ENCODE measurements at regions not wholly inside any gene's neighbourhood (a gene's known extent, or its start where the extent isn't known, plus 50 kb on each side); places are given as distances from the start of the nearest gene placed in this dataset.

DNA sequence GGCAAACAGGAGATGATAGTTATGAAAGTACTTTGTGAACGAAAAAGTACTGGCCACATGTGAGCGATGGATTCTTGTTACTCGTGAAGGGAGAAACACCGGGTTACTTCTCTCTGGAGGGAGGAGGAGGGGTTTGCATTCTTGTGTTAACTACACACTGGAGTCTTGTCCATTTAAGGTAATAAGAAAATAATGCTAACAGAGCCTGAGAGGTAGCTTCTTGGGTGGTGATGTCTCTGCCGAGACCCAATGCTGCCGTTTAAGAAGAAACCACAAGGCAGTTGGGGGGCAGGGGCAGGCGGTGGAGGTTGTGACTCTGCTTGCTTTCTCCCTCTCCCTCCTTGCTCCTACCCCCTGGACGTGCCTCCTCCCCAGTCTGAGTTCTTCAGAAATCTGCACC, 100.9 kb upstream of the ROPN1 start:
- no peaks in the 10 kb centered on the region for H3K4me1 ChIP-seq (ENCODE audit: insufficient read depth, low read length)
- no peak overlapping the region for H3K9ac ChIP-seq (ENCODE audit: low read length)
- H3K36me3 ChIP-seq (ENCODE audit: insufficient read depth, low read length), result no peaks in the 10 kb centered on the region
- H3K27me3 ChIP-seq (ENCODE audit: control insufficient read depth in 1 of 2, insufficient read depth in 2 of 2, low read length in 2 of 2), result no peaks in the 10 kb centered on the region
- H3K4me3 ChIP-seq (ENCODE audit: low read depth in 1 of 2, low read length in 2 of 2), result no peak overlapping the region
- H3K9me3 ChIP-seq (ENCODE audit: low read length), result no peaks in the 10 kb centered on the region
- no peak overlapping the region for H3K27ac ChIP-seq (ENCODE audit: low read depth, low read length)

DNA sequence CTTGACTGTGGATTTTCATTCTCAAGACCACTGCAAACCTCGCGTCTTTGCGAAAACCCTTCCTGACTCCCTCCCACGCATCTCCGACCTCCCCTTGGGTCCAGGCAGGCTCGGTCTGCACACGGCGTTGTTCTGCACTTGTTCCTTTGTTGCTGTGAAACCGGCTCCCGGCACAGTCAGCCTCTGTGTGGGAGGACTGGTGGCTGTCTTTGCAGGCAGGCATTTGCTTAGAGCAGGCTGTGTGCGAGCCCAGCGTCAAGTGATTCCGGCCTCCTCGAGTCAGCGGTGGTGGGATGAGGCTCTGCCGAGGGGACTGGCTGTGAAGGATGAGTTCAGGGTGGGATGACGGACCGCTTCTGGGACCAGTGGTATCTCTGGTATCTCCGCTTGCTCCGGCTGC, 102.6 kb upstream of the ROPN1 start:
- H3K27ac ChIP-seq (ENCODE audit: low read depth, low read length), result no peak overlapping the region
- H3K9ac ChIP-seq (ENCODE audit: low read length), result no peak overlapping the region
- no peak overlapping the region for H3K4me3 ChIP-seq (ENCODE audit: low read depth in 1 of 2, low read length in 2 of 2)
- no peaks in the 10 kb centered on the region for H3K27me3 ChIP-seq (ENCODE audit: control insufficient read depth in 1 of 2, insufficient read depth in 2 of 2, low read length in 2 of 2)
- H3K9me3 ChIP-seq (ENCODE audit: low read length), result no peaks in the 10 kb centered on the region
- H3K4me1 ChIP-seq (ENCODE audit: insufficient read depth, low read length), result no peaks in the 10 kb centered on the region
- no peaks in the 10 kb centered on the region for H3K36me3 ChIP-seq (ENCODE audit: insufficient read depth, low read length)

DNA sequence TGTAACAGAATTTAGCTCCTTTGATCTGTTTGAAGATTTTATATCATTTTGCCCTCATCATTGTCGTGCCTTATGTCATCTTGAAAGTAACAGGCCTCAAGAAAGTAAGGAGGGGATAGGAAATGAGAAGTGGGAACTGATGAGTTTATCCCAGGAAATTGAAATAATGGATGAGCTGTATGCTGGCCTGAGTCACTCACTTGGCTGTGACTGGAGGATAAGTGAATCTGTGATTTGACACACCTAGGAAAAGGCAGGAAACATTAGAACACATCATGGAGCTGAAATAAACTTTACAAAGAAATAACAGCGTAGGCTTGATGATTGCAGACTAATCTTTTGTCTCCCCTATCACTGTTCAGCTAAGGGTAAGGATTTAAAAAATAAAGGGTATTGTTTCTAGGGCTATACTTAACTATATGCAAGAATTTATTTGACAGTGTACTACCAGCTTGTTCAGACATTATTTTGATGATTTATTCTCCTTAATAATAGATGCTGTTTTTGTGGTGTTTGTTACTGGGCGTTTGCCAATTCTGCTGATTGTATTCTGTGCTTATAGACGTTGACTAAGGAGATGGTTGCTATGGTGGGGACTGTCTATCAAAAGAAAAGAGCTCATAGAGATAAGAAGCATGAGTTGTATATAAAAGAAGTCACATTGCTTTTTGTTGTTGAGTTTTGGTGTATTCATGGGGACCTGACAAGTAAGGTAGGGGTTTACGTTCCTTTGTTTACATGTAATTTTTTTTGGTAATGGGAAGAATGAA, 105.6 kb upstream of the ROPN1 start:
- Histone ChIP-seq H3K9me3 (ENCODE audit: low read length) (no peaks in the 10 kb centered on the region), H3K36me3 (ENCODE audit: insufficient read depth, low read length) (no peaks in the 10 kb centered on the region), H3K27ac (ENCODE audit: low read depth, low read length) (no peak overlapping the region), H3K27me3 (ENCODE audit: control insufficient read depth in 1 of 2, insufficient read depth in 2 of 2, low read length in 2 of 2) (no peaks in the 10 kb centered on the region), H3K4me3 (ENCODE audit: low read depth in 1 of 2, low read length in 2 of 2) (no peak overlapping the region), H3K9ac (ENCODE audit: low read length) (no peak overlapping the region), H3K4me1 (ENCODE audit: insufficient read depth, low read length) (no peaks in the 10 kb centered on the region)

DNA sequence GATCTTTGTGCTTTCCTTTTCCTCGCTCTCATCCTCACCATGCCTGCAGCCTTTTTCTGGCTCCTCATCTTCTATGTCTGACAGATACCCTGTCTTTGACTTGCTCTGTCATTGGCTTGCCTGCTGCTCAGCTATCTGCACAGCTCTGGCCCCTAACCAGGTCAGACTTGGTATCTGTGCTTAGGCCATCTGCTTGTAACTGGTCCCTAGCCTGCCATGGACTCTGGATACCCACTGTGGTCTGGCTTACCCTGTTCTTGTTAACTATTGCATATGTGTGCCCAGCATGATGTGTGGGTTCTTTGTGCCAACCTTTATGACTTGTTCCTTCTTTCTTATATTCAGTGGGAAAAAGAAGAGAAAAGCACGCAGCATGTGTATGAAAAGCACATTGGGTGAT, 109.7 kb upstream of the ROPN1 start:
- Histone ChIP-seq H3K27me3 (ENCODE audit: control insufficient read depth in 1 of 2, insufficient read depth in 2 of 2, low read length in 2 of 2) (no peaks in the 10 kb centered on the region), H3K36me3 (ENCODE audit: insufficient read depth, low read length) (no peaks in the 10 kb centered on the region), H3K9ac (ENCODE audit: low read length) (no peak overlapping the region), H3K9me3 (ENCODE audit: low read length) (no peaks in the 10 kb centered on the region), H3K27ac (ENCODE audit: low read depth, low read length) (no peak overlapping the region), H3K4me3 (ENCODE audit: low read depth in 1 of 2, low read length in 2 of 2) (no peak overlapping the region), H3K4me1 (ENCODE audit: insufficient read depth, low read length) (no peaks in the 10 kb centered on the region)

DNA sequence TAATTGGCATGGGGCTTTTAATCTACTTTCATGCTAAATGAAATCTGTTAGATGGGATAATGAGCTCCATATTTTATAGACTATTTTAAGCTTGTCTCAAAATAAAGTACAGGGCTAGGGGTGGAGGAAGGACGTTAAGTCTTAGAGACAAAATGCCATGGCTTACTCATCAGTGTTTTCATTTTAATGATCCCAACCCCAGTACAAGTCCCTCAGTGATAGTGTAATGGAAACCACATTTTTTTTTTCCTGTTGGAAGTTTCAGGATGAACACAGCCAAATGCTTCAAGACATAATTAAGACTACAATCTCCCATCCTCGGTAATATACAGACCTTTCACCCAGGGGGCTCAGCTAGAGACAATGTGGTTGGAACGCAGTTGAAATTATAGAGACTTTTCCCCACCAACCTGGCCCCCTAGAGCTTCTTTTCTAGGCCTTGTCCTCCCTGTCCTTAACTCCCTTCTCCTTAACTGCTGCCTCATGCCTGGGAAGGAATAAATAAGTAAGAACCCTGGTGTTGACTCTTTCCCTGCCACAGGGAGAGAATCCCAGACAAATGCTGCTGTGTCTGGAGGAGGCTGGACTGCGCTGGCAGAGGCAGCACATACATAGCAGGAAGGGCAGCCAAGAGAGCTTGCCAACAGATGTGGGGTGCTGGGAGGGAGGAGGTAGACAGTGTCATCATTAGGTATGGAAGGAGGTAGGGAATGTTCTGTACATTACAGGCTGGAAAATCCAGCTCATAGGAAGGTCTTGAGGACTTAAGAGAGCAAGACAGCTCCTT, 115.4 kb upstream of the ROPN1 start:
- no peak overlapping the region for H3K27ac ChIP-seq (ENCODE audit: low read depth, low read length)

DNA sequence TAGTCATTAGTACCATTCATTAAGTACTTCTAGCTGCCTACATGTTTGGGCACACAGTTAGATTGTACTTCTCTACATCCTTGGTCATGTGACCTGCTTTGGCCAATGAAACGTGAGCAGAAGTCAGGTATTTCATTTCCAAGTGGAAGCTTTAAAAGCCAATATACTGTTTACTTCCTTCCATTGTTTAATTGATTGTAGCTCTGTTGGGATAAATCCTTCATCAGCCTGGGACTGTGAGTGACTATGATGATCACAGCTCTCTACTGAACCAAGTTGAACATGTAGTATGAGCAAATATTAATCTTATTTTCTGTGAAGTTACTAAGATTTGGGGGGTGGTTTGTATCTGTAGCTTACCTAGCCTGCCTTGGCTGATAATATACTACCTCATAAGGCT, 116.5 kb upstream of the ROPN1 start:
- Histone ChIP-seq H3K9ac (ENCODE audit: low read length) (no peak overlapping the region), H3K9me3 (ENCODE audit: low read length) (no peaks in the 10 kb centered on the region), H3K4me3 (ENCODE audit: low read depth in 1 of 2, low read length in 2 of 2) (no peak overlapping the region), H3K4me1 (ENCODE audit: insufficient read depth, low read length) (peaks cover 16% of the 10 kb centered on the region), H3K27me3 (ENCODE audit: control insufficient read depth in 1 of 2, insufficient read depth in 2 of 2, low read length in 2 of 2) (no peaks in the 10 kb centered on the region), H3K27ac (ENCODE audit: low read depth, low read length) (no peak overlapping the region), H3K36me3 (ENCODE audit: insufficient read depth, low read length) (no peaks in the 10 kb centered on the region)

More for the DNA sequence above, 115.4 kb upstream of the ROPN1 start:
- Histone ChIP-seq H3K4me3 (ENCODE audit: low read depth in 1 of 2, low read length in 2 of 2) (no peak overlapping the region), H3K9ac (ENCODE audit: low read length) (no peak overlapping the region), H3K4me1 (ENCODE audit: insufficient read depth, low read length) (peaks cover 9% of the 10 kb centered on the region), H3K27me3 (ENCODE audit: control insufficient read depth in 1 of 2, insufficient read depth in 2 of 2, low read length in 2 of 2) (no peaks in the 10 kb centered on the region), H3K9me3 (ENCODE audit: low read length) (no peaks in the 10 kb centered on the region), H3K36me3 (ENCODE audit: insufficient read depth, low read length) (no peaks in the 10 kb centered on the region)

DNA sequence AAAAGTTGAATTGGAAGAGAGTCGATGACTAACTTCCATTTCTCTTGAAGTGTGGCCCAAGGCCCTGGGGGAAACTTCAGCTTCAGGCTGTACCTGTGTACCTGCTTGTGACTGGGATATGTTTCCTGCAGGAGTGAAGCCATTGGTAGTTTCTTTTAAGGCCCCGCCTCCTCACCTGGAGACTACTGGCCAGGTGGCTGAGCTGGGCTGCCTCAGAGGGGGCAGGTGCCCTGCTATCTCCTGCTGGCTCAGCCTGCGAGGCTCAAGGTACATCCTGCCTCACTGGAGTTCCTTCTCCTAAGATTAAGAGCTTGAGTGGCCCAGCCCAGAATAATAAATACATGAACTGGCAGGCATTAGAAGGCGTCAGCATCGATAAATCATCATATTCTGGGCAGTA, 121.6 kb upstream of the ROPN1 start:
- H3K36me3 ChIP-seq (ENCODE audit: insufficient read depth, low read length), result no peaks in the 10 kb centered on the region
- H3K27ac ChIP-seq (ENCODE audit: low read depth, low read length), result no peak overlapping the region
- no peaks in the 10 kb centered on the region for H3K27me3 ChIP-seq (ENCODE audit: control insufficient read depth in 1 of 2, insufficient read depth in 2 of 2, low read length in 2 of 2)
- no peaks in the 10 kb centered on the region for H3K9me3 ChIP-seq (ENCODE audit: low read length)
- H3K4me1 ChIP-seq (ENCODE audit: insufficient read depth, low read length), result peaks cover 7% of the 10 kb centered on the region
- H3K4me3 ChIP-seq (ENCODE audit: low read depth in 1 of 2, low read length in 2 of 2), result no peak overlapping the region
- no peak overlapping the region for H3K9ac ChIP-seq (ENCODE audit: low read length)

DNA sequence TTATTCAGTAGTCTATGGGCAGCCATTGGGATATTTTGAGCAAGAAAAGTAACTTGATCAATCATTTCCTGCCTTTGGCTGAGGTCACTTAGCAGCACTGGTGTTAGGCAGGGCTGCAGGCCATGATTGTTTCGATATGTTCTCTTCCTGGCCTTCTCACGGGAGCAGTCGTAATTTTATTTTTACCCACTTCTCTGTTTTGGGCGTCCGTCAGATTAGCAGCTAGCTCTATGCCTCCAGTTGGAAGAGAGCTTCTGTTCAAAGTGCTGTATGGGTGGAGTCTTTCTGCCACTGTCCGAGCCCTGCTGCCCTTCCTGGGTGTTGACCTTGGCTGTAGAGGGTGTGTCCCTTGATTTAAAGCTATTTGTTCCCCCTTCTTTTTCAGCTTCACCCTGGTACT, 123.4 kb upstream of the ROPN1 start:
- Histone ChIP-seq H3K4me3 (ENCODE audit: low read depth in 1 of 2, low read length in 2 of 2) (no peak overlapping the region), H3K4me1 (ENCODE audit: insufficient read depth, low read length) (peaks cover 7% of the 10 kb centered on the region), H3K27me3 (ENCODE audit: control insufficient read depth in 1 of 2, insufficient read depth in 2 of 2, low read length in 2 of 2) (no peaks in the 10 kb centered on the region), H3K9ac (ENCODE audit: low read length) (no peak overlapping the region), H3K27ac (ENCODE audit: low read depth, low read length) (no peak overlapping the region), H3K9me3 (ENCODE audit: low read length) (no peaks in the 10 kb centered on the region), H3K36me3 (ENCODE audit: insufficient read depth, low read length) (no peaks in the 10 kb centered on the region)

DNA sequence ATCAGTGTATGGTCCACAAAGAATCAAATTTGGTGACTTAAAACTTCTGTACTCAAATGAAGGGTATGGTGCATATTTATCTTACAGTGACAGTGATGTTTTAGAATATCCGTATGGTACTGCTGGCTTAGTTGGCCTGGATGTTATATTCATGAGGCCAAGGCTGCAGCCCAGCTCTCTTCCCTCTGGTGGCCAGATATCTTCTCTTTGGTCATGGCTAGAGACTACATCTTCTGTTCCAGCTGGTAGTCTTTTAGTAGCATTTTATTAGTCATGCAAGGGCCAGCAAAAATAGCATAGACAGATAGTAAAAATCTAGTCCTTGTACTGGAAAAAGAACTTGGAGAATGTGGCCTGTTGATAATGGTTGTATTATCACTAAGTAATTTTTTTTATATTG, 124.0 kb upstream of the ROPN1 start:
- H3K27ac ChIP-seq (ENCODE audit: low read depth, low read length), result no peak overlapping the region
- no peaks in the 10 kb centered on the region for H3K27me3 ChIP-seq (ENCODE audit: control insufficient read depth in 1 of 2, insufficient read depth in 2 of 2, low read length in 2 of 2)
- peaks cover 7% of the 10 kb centered on the region for H3K4me1 ChIP-seq (ENCODE audit: insufficient read depth, low read length)
- no peak overlapping the region for H3K4me3 ChIP-seq (ENCODE audit: low read depth in 1 of 2, low read length in 2 of 2)
- H3K9ac ChIP-seq (ENCODE audit: low read length), result no peak overlapping the region
- no peaks in the 10 kb centered on the region for H3K9me3 ChIP-seq (ENCODE audit: low read length)
- H3K36me3 ChIP-seq (ENCODE audit: insufficient read depth, low read length), result no peaks in the 10 kb centered on the region

DNA sequence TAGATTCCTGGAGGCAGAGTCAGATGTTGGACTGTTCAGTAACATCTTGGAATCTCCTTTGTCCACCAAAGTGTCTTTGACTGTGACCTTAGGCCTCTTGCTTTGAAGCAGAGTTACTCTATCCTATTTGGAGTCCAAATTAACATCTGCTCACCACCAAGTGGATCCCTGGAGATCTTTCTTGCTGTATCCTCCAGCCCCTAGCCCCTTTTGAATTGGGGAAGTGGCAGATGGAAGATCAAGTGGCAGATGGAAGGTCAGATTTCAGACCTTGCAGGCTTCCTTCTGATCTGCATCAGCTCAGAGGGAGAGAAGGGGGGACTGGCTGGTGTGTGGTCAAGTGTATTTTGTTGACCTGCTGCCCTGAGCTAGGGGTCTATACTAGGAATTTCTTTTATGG, 125.0 kb upstream of the ROPN1 start:
- Histone ChIP-seq H3K9me3 (ENCODE audit: low read length) (no peaks in the 10 kb centered on the region), H3K36me3 (ENCODE audit: insufficient read depth, low read length) (no peaks in the 10 kb centered on the region), H3K4me3 (ENCODE audit: low read depth in 1 of 2, low read length in 2 of 2) (no peak overlapping the region), H3K27me3 (ENCODE audit: control insufficient read depth in 1 of 2, insufficient read depth in 2 of 2, low read length in 2 of 2) (no peaks in the 10 kb centered on the region), H3K4me1 (ENCODE audit: insufficient read depth, low read length) (peaks cover 7% of the 10 kb centered on the region), H3K9ac (ENCODE audit: low read length) (no peak overlapping the region), H3K27ac (ENCODE audit: low read depth, low read length) (no peak overlapping the region)

DNA sequence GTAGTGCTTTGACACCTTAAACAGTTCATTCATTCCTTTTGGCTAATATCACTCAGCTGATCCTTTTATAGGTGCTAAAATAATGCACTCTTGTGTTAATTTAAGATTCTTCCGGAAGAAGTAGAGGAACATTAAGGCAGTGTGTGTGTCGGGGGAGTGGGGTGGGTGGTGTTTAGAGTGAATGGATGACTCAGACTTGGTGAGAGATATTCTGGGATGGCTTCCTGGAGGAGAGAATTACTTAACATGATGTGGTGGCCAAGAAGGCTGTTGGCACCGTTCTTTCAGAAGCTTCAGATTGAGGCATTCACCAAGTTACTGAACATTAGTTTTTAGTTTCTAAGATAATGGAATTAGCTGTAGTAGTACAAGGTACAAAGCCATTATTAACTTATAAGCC, 125.6 kb upstream of the ROPN1 start:
- Histone ChIP-seq H3K9me3 (ENCODE audit: low read length) (no peaks in the 10 kb centered on the region), H3K4me1 (ENCODE audit: insufficient read depth, low read length) (peaks cover 5% of the 10 kb centered on the region)

DNA sequence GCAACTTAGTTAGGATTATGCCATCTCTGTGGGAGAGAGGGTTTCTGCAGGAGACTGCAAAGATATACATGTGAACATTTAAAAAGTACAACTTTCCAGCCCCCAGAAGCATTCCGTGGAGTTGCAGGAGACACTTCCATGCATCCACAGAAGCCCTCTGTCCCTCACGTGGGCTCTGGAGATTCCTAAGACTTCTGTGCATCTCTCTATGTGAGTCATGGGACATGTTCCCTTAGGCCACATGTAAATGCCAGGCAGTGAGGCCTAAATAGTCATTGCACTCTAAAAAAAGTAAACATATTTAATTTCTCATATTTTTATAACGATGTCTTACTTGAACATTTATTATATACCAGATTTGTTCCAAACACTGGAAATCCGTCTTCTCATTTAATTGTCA, 126.5 kb upstream of the ROPN1 start:
- Histone ChIP-seq H3K9ac (ENCODE audit: low read length) (no peak overlapping the region), H3K4me1 (ENCODE audit: insufficient read depth, low read length) (no peaks in the 10 kb centered on the region), H3K9me3 (ENCODE audit: low read length) (no peaks in the 10 kb centered on the region), H3K27ac (ENCODE audit: low read depth, low read length) (no peak overlapping the region), H3K4me3 (ENCODE audit: low read depth in 1 of 2, low read length in 2 of 2) (no peak overlapping the region), H3K36me3 (ENCODE audit: insufficient read depth, low read length) (no peaks in the 10 kb centered on the region), H3K27me3 (ENCODE audit: control insufficient read depth in 1 of 2, insufficient read depth in 2 of 2, low read length in 2 of 2) (no peaks in the 10 kb centered on the region)

More for the DNA sequence above, 125.6 kb upstream of the ROPN1 start:
- Histone ChIP-seq H3K27ac (ENCODE audit: low read depth, low read length) (no peak overlapping the region), H3K27me3 (ENCODE audit: control insufficient read depth in 1 of 2, insufficient read depth in 2 of 2, low read length in 2 of 2) (no peaks in the 10 kb centered on the region), H3K4me3 (ENCODE audit: low read depth in 1 of 2, low read length in 2 of 2) (no peak overlapping the region), H3K36me3 (ENCODE audit: insufficient read depth, low read length) (no peaks in the 10 kb centered on the region), H3K9ac (ENCODE audit: low read length) (no peak overlapping the region)

Measured in muscle layer of colon (tissue), 2 donors.